GM23338 (cell line): ENCODE measurements at regions not wholly inside any gene's neighbourhood (a gene's known extent, or its start where the extent isn't known, plus 50 kb on each side); places are given as distances from the start of the nearest gene placed in this dataset.

Experiments
- ATAC-seq: fragments of 200-7000 bp; cut with Tn5 transposase; 3 replicates; pipeline ENCODE4 v1.9.1; 2020
- DNase-seq: peaks from one replicate; pipeline ENCODE4 v3.0.0-alpha.2; 2015; ENCODE audit warnings: low spot score
- H2AFZ ChIP-seq: fragments of 200-600 bp; sonication (generic); 2 replicates; pipeline ENCODE4 v1.8.0; 2016; ENCODE audit warnings: antibody characterized with exemption, mild to moderate bottlenecking, moderate library complexity
- H3F3A ChIP-seq: fragments of 200-600 bp; sonication (generic); replicated peaks from 2 replicates; pipeline ENCODE4 v1.8.0; 2017; ENCODE audit warnings: antibody characterized with exemption, mixed run types, low read depth
- H3K27ac ChIP-seq: fragments of 200-600 bp; sonication (generic); 2 replicates; pipeline ENCODE4 v1.6.1; 2016; ENCODE audit warnings: low read depth
- H3K27me3 ChIP-seq: fragments of 200-600 bp; sonication (generic); 2 replicates; pipeline ENCODE4 v1.8.0; 2016; ENCODE audit warnings: mild to moderate bottlenecking, mixed run types, moderate library complexity; ENCODE audit not compliant: insufficient read depth
- H3K36me3 ChIP-seq: fragments of 200-600 bp; sonication (generic); 2 replicates; pipeline ENCODE4 v1.8.0; 2016; ENCODE audit warnings: mild to moderate bottlenecking; ENCODE audit not compliant: insufficient read depth
- H3K4me1 ChIP-seq: fragments of 200-600 bp; sonication (generic); 2 replicates; pipeline ENCODE4 v1.8.0; 2016; ENCODE audit warnings: mild to moderate bottlenecking, moderate library complexity; ENCODE audit not compliant: insufficient read depth
- H3K4me2 ChIP-seq: fragments of 200-600 bp; sonication (generic); 2 replicates; pipeline ENCODE4 v1.7.1; 2017; ENCODE audit warnings: mixed run types
- H3K4me3 ChIP-seq: fragments of 200-600 bp; sonication (generic); 2 replicates; pipeline ENCODE4 v1.6.1; 2016; ENCODE audit warnings: mixed run types
- H3K79me2 ChIP-seq: fragments of 200-600 bp; sonication (generic); replicated peaks from 2 replicates; pipeline ENCODE4 v1.8.0; 2017; ENCODE audit warnings: mild to moderate bottlenecking; ENCODE audit not compliant: insufficient read depth
- H3K9me2 ChIP-seq: fragments of 200-600 bp; sonication (generic); 2 replicates; pipeline ENCODE4 v1.8.0; 2017; ENCODE audit not compliant: insufficient read depth
- H4K20me1 ChIP-seq: fragments of 200-600 bp; sonication (generic); replicated peaks from 2 replicates; pipeline ENCODE4 v1.8.0; 2017; ENCODE audit warnings: mild to moderate bottlenecking; ENCODE audit not compliant: insufficient read depth
- H3K27ac Mint-ChIP-seq: 2 replicates; pipeline ENCODE4 v1.8.0; 2020; ENCODE audit warnings: inconsistent platforms, mild to moderate bottlenecking, moderate library complexity, mixed read lengths
- H3K27me3 Mint-ChIP-seq: 3 replicates; pipeline ENCODE4 v1.8.0; 2022; ENCODE audit warnings: low read depth, mild to moderate bottlenecking, moderate library complexity, mixed read lengths, inconsistent platforms; ENCODE audit not compliant: insufficient read depth, poor library complexity
- H3K36me3 Mint-ChIP-seq: 3 replicates; pipeline ENCODE4 v1.8.0; 2021; ENCODE audit warnings: low read depth, mild to moderate bottlenecking, inconsistent platforms, moderate library complexity, mixed read lengths
- H3K4me1 Mint-ChIP-seq: 3 replicates; pipeline ENCODE4 v1.8.0; 2020; ENCODE audit warnings: mild to moderate bottlenecking, inconsistent platforms, mixed read lengths
- H3K4me3 Mint-ChIP-seq: 3 replicates; pipeline ENCODE4 v1.8.0; 2021; ENCODE audit warnings: moderate library complexity, mild to moderate bottlenecking, inconsistent platforms, mixed read lengths
- H3K9me3 Mint-ChIP-seq: 3 replicates; pipeline ENCODE4 v1.8.0; 2020; ENCODE audit warnings: moderate library complexity, mild to moderate bottlenecking, inconsistent platforms, mixed read lengths
- CREB1 ChIP-seq: fragments of 250-450 bp; sonication (Bioruptor Pico); IDR thresholded peaks from 2 replicates; pipeline ENCODE4 v1.5.0; 2020; ENCODE audit warnings: low read depth, mild to moderate bottlenecking, moderate library complexity
- CTCF ChIP-seq, 2 experiments: fragments of 200-600 bp in 1 of 2; sonication (generic) in 1 of 2; conservative IDR thresholded peaks; 2 replicates each; pipeline versions ENCODE4 v1.5.1 to v1.6.1; 2016 to 2017; ENCODE audit warnings: antibody characterized with exemption in 2 of 2, low read depth in 2 of 2, mild to moderate bottlenecking in 2 of 2, moderate library complexity in 1 of 2
- ETS1 ChIP-seq: IDR thresholded peaks from 2 replicates; pipeline ENCODE4 v1.6.1; 2016; ENCODE audit warnings: antibody characterized with exemption
- EZH2 ChIP-seq: fragments of 200-600 bp; sonication (generic); IDR thresholded peaks from one replicate; pipeline ENCODE4 v1.8.0; 2017; ENCODE audit warnings: antibody characterized with exemption, mild to moderate bottlenecking, low read depth; ENCODE audit not compliant: unreplicated experiment
- EZH2phosphoT487 ChIP-seq: fragments of 200-600 bp; sonication (generic); IDR thresholded peaks from one replicate; pipeline ENCODE4 v1.8.1; 2018; ENCODE audit warnings: antibody characterized with exemption; ENCODE audit not compliant: unreplicated experiment
- NANOG ChIP-seq: IDR thresholded peaks from 2 replicates; pipeline ENCODE4 v1.6.1; 2016; ENCODE audit warnings: antibody characterized with exemption, borderline replicate concordance
- REST ChIP-seq: IDR thresholded peaks from one replicate; pipeline ENCODE4 v1.6.1; 2018; ENCODE audit warnings: antibody characterized with exemption; ENCODE audit not compliant: unreplicated experiment
- STAT1 ChIP-seq: IDR thresholded peaks from one replicate; pipeline ENCODE4 v1.6.1; 2016; ENCODE audit warnings: antibody characterized with exemption; ENCODE audit not compliant: unreplicated experiment
- ZNF114 ChIP-seq: fragments of 250-450 bp; sonication (Bioruptor Pico); IDR thresholded peaks from 2 replicates; pipeline ENCODE4 v1.5.0; 2020; ENCODE audit warnings: mild to moderate bottlenecking, moderate library complexity
- ZNF331 ChIP-seq: fragments of 250-450 bp; sonication (Bioruptor Pico); IDR thresholded peaks from 2 replicates; pipeline ENCODE4 v1.5.0; 2020; ENCODE audit warnings: low read depth, mild to moderate bottlenecking, moderate library complexity
- TF ChIP-seq, protein P1 (sequence below): fragments of 250-450 bp; sonication (Bioruptor Pico); IDR thresholded peaks from 2 replicates; pipeline ENCODE4 v1.5.0; 2020; ENCODE audit warnings: mild to moderate bottlenecking, moderate library complexity

DNA sequence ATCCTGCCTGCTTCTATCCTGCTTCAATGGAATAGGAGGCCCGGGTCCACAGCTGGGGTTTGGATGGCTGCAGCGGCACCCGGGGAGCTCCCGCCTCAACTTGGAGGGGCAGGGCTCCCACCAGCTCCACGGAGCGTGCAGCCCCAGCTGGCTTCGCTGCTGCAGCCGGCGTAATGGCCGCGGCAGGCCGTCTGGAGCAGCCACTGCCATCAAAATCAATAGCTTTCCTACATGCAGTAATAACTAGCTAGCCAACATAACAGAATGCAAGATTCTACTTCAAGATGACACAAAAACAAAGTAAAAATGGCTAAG, 154.2 kb upstream of the RMP24 start:
- peak; percentile 24; the same call in 2 of the 3 replicates for ATAC-seq
- peak overlapping the region; percentile 21; the same call in 1 of the 2 replicates for H2AFZ ChIP-seq
- H3K27ac Mint-ChIP-seq: no peak overlapping the region

More for the DNA sequence above, 154.2 kb upstream of the RMP24 start:
- H3K9me3 Mint-ChIP-seq: peaks cover 18% of the 10 kb centered on the region
- no peaks in the 10 kb centered on the region for H3K9me2 ChIP-seq
- H3K4me1 ChIP-seq: 0 out of 2 replicates have a peak, but pooled peaks cover 7% of the 10 kb centered on the region
- H3K4me3 Mint-ChIP-seq: no peak overlapping the region
- no peaks in the 10 kb centered on the region for H3K79me2 ChIP-seq
- H3K4me2 ChIP-seq: no peak overlapping the region
- peaks cover 17% of the 10 kb centered on the region for H3K4me1 Mint-ChIP-seq
- no peaks in the 10 kb centered on the region for H3K27me3 ChIP-seq
- H3F3A ChIP-seq: no peaks in the 10 kb centered on the region
- no peak overlapping the region for H3K27ac ChIP-seq
- no peak for TF ChIP-seq STAT1
- TF ChIP-seq EZH2phosphoT487: no peak
- TF ChIP-seq NANOG: no peak
- TF ChIP-seq REST: no peak
- no peak for TF ChIP-seq CREB1 (CRISPR knock-in tag)
- TF ChIP-seq ETS1: no peak
- TF ChIP-seq EZH2: no peak
- no peak for TF ChIP-seq ZNF331 (CRISPR knock-in tag)
- TF ChIP-seq, protein P1, sequence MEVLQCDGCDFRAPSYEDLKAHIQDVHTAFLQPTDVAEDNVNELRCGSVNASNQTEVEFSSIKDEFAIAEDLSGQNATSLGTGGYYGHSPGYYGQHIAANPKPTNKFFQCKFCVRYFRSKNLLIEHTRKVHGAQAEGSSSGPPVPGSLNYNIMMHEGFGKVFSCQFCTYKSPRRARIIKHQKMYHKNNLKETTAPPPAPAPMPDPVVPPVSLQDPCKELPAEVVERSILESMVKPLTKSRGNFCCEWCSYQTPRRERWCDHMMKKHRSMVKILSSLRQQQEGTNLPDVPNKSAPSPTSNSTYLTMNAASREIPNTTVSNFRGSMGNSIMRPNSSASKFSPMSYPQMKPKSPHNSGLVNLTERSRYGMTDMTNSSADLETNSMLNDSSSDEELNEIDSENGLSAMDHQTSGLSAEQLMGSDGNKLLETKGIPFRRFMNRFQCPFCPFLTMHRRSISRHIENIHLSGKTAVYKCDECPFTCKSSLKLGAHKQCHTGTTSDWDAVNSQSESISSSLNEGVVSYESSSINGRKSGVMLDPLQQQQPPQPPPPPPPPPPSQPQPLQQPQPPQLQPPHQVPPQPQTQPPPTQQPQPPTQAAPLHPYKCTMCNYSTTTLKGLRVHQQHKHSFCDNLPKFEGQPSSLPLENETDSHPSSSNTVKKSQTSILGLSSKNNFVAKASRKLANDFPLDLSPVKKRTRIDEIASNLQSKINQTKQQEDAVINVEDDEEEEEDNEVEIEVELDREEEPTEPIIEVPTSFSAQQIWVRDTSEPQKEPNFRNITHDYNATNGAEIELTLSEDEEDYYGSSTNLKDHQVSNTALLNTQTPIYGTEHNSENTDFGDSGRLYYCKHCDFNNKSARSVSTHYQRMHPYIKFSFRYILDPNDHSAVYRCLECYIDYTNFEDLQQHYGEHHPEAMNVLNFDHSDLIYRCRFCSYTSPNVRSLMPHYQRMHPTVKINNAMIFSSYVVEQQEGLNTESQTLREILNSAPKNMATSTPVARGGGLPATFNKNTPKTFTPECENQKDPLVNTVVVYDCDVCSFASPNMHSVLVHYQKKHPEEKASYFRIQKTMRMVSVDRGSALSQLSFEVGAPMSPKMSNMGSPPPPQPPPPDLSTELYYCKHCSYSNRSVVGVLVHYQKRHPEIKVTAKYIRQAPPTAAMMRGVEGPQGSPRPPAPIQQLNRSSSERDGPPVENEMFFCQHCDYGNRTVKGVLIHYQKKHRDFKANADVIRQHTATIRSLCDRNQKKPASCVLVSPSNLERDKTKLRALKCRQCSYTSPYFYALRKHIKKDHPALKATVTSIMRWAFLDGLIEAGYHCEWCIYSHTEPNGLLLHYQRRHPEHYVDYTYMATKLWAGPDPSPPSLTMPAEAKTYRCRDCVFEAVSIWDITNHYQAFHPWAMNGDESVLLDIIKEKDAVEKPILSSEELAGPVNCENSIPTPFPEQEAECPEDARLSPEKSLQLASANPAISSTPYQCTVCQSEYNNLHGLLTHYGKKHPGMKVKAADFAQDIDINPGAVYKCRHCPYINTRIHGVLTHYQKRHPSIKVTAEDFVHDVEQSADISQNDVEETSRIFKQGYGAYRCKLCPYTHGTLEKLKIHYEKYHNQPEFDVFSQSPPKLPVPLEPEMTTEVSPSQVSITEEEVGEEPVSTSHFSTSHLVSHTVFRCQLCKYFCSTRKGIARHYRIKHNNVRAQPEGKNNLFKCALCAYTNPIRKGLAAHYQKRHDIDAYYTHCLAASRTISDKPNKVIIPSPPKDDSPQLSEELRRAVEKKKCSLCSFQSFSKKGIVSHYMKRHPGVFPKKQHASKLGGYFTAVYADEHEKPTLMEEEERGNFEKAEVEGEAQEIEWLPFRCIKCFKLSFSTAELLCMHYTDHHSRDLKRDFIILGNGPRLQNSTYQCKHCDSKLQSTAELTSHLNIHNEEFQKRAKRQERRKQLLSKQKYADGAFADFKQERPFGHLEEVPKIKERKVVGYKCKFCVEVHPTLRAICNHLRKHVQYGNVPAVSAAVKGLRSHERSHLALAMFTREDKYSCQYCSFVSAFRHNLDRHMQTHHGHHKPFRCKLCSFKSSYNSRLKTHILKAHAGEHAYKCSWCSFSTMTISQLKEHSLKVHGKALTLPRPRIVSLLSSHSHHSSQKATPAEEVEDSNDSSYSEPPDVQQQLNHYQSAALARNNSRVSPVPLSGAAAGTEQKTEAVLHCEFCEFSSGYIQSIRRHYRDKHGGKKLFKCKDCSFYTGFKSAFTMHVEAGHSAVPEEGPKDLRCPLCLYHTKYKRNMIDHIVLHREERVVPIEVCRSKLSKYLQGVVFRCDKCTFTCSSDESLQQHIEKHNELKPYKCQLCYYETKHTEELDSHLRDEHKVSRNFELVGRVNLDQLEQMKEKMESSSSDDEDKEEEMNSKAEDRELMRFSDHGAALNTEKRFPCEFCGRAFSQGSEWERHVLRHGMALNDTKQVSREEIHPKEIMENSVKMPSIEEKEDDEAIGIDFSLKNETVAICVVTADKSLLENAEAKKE (CRISPR knock-in tag): no peak
- TF ChIP-seq ZNF114 (CRISPR knock-in tag): no peak
- TF ChIP-seq CTCF (conservative IDR thresholded peaks at IDR 0.05; ENCODE audit: low read depth in 2 of 2): no peak
- no peaks in the 10 kb centered on the region for H3K27me3 Mint-ChIP-seq
- peaks cover 13% of the 10 kb centered on the region; the same call in 2 of the 3 replicates for H3K36me3 Mint-ChIP-seq
- no peak for DNase-seq
- H3K4me3 ChIP-seq: no peak overlapping the region
- no peaks in the 10 kb centered on the region for H4K20me1 ChIP-seq
- no peaks in the 10 kb centered on the region; the same call in 1 of the 2 replicates for H3K36me3 ChIP-seq
